ENCODE measurements at regions not wholly inside any gene's neighbourhood (a gene's known extent, or its start where the extent isn't known, plus 50 kb on each side); places are given as distances from the start of the nearest gene placed in this dataset.
"Not testable (repeated sequence)": the region's sequence is repeated elsewhere in the genome, so short reads cannot be mapped to it uniquely, and the experiment has no call there.

DNA sequence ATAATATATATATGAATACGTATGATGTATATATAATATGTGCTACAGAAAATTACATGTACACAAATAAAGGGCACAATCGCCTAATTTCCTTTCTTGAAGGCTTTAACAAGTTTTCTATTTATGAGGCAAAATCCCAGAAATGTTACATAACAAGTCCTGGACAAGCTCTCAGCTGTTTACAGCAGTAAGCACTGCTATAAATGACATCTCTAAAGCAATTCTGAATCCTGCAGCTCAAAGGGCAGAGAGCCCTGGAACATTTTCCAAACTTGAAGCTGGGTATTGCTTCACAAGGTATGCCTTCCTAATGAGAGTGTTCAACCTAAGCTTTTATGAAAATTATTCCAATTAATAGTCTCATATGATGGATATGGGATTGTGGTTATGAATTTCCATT is 222.3 kb upstream of the GCFC2 start:
- in situ Hi-C loops (cut with MboI; ENCODE audit: low sequenced_read_pairs), result no loop called here

DNA sequence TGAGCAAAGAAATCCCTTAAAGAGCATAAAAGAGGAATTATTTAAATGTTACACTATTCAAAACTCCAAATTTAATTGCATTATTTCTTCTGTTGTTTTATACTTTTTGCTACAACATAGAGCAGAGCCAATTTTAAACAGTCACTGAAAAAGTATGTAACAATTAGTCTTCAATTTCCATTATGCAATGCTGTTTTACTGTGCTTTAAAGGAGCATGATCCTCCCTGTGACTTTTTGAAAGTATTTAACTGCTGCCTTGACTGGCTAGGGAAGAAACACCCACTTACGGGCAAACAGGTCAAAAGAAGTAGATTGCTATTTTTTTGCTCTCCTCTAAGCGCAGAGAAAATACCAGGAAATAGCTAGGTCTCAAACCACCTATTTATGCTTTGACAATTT is 217.4 kb upstream of the GCFC2 start:
- in situ Hi-C loops (cut with MboI; ENCODE audit: low sequenced_read_pairs), result no loop called here

DNA sequence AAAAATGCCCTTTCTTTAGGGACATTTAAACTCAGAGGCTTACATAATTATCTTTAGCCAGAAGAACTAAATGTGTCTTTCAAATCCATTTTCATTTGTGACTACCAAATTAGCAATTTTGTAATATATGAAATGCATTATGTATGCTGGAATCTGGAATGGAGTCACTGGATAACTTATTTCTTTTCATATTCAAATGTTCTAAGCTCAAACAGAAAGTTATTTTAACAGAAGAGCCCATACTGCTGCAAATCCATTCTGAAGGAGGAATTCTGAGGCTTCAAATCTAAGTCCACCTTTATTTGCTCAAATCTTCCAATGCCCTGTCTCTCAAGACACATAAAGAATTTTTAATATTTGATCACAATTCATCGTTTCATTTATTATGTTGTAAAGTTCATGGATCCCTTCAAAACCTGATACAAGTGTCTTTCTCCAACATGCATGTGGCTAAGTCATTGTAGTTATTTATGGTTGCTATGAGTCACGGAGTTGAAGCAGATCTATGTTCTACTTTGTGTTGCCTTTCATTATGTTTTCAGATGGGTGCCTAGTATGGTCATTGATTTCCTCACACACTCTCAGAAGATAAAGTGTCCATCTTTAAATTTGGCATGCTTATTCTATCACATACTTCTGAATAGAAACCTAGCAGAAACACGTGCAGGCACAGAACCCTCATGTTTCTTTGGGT is 214.8 kb upstream of the GCFC2 start:
- in situ Hi-C loops (cut with MboI; ENCODE audit: low sequenced_read_pairs), result no loop called here

DNA sequence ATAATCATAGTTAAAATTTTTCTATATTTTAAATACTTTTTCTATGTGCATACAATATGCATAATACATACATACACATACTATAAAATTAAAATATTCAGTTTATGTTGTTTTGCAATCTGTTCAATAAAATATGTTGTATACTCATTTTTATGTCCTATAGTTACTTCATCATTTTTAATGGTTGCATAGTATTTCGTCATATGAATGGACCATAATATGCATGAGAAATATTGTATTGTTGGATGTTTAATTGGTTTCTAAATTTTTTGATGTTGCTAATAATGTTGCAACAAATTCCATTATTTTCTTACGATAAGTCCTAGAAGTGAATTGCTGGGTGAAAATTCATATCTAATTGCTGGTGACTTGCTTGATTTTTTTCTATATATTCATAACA is 211.5 kb upstream of the GCFC2 start:
- in situ Hi-C loops (cut with MboI; ENCODE audit: low sequenced_read_pairs), result no loop called here

DNA sequence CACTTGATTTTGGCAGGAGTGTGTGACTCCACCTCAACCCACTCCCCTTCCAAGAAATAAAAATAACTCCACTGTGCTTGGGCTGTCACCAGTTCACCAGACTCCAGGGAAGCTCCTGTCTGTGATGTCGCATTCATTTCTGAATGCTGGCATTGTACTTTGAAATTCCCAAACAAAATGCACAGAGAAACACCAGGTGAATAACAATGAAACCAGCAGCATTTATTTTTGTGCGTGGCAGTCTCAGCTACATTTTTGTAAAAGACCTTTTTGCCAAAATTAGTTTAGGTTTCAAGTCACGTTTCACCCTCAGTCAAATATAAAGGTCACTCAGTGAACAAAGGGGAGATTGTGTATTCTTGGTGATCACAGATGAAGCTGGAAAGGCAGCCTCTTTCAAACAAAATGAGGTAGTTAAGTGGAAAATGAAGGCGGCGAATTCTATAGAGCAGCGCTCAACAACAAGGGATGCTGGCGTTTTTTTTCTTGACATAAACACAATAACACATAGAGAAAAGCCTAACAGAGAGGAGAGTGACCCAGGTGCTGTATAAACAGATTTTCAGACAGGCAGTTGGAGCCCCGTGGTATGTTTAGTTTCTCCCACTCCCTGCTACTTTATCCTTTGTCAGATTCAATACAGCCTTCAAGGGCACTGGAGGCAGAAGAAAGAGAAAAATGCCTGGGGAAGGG is 210.3 kb upstream of the GCFC2 start:
- in situ Hi-C loops (cut with MboI; ENCODE audit: low sequenced_read_pairs), result no loop called here

DNA sequence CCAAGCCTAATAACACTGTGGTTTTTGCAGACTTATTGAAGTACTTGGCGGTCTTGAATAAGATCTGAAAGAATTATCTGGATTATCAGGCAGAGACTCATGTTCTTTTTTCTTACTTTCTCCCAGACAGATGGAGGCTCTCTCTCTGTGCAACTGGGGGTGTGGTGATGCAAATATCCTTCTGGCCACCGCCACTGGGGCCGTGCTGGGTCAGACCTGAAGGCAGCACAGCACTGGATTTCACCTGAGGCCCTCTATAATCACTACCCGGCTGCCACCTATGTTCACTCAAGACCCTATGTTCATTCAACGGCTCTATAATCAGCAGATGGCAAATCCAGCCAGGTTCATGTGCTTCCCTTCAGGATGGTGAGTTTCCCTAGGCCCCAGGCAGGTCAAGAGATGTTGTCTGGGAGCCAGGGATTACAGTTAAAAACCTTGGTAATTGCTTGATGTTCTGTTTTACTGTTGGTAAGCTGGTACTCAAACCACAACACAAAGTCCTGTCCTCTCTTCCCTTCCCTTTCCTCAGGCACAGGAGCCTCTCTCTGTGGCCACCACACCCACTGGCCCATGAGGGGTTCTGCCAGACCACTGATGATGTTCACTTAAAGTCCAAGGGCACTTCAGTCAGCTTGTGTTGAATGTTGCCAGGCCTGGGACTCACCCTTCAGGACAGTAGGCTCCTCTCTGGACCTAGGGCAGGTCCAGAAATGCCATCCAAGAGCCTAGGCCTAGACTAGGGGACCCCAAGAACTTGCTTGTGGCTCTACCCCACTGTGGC is 205.3 kb upstream of the GCFC2 start:
- in situ Hi-C loops (cut with MboI; ENCODE audit: low sequenced_read_pairs), result no loop called here

DNA sequence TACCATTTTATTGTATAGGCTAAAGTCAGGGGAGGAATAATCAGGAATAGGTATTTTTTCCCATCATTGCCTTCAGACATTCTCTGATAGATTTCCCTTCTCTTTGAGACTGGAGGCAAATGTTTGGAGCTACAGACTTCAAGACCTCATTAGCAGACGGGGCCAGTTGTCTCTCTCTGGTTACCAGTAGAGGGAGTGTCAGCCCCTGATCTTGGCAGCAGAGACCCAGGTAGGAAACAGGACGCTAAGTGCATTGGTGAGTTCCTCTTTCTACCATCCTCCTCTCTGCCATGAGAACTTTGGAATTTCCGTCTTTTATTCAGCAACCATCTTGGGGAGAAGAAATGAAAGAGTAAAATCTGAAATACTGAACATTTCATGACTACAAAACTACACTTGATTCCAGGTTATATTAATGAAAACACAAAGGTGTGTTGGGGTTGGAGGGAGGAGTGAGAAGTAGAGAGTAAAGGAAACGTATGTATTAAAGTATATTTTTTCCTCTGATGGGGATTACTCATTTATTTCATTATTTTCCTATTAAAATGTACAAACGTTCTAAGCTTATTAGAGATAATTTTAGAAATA is 186.2 kb upstream of the GCFC2 start:
- in situ Hi-C loops (cut with MboI; ENCODE audit: low sequenced_read_pairs), result no loop called here

DNA sequence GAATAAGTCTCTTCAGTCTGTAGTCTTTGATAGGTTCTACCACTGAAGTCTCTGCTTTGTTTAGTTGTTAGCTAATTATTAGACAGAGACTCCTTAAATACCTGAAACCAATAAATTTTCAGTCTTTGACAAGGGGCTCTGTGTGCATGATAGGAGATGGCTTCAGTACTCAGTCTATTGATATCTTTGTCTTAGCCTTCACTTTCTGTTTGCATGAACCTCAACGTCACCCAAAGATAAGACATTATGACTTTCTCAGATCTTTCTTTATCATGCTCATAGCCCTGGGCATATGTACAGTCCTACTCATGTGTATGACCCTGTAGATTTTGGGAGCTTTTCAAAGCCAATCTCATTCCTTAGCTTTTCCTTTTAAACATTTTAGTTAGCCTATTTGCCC is 183.5 kb upstream of the GCFC2 start:
- in situ Hi-C loops (cut with MboI; ENCODE audit: low sequenced_read_pairs), result no loop called here

DNA sequence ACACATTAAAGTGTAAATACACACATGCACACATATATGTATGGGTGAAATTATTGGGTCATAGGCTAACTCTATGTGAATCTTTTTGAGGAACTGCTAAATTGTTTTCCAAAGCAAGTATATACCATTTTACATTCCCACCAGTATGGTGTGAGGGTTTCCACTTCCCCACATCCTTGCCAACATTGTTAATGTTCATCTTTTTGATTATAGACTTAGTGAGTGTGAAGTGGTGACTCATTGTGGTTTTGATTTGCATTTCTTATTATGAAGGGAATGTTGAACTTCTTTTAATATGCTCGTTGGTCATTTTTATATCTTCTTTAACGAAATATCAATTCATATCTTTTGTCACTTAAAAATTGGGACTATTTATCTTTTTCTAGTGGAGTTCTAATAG is 181.8 kb upstream of the GCFC2 start:
- in situ Hi-C loops (cut with MboI; ENCODE audit: low sequenced_read_pairs), result no loop called here

DNA sequence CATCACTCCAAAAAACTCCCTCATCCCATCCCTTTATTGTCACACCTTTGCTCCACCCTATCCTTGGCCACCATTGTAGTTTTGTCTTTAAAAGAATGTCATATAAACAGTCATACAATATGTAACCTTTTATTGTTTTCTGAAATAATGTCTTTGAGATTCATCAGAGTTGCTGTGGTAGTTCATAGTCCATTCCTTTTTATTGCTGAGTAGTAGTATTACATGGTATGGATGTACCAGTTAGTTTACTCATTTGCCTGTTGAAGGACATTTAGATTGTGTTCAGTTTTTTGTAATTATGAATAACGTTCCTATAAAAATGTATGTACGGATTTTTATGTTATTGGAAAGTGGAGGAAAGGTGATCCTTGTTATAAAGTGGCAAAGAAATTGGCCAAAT is 171.8 kb upstream of the GCFC2 start:
- in situ Hi-C loops (cut with MboI; ENCODE audit: low sequenced_read_pairs), result no loop called here

DNA sequence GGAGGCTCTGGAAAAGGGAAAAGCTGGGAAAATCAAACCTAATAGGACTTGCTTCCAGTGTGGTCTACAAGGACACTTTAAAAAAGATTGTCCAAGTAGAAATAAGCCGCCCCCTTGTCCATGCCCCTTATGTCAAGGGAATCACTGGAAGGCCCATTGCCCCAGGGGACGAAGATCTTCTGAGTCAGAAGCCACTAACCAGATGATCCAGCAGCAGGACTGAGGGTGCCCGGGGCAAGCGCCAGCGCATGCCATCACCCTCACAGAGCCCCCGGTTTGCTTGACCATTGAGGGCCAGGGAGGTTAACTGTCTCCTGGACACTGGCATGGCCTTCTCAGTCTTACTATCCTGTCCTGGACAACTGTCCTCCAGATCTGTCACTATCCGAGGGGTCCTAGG is 164.9 kb upstream of the GCFC2 start:
- in situ Hi-C loops (cut with MboI; ENCODE audit: low sequenced_read_pairs), result not testable (repeated sequence)

DNA sequence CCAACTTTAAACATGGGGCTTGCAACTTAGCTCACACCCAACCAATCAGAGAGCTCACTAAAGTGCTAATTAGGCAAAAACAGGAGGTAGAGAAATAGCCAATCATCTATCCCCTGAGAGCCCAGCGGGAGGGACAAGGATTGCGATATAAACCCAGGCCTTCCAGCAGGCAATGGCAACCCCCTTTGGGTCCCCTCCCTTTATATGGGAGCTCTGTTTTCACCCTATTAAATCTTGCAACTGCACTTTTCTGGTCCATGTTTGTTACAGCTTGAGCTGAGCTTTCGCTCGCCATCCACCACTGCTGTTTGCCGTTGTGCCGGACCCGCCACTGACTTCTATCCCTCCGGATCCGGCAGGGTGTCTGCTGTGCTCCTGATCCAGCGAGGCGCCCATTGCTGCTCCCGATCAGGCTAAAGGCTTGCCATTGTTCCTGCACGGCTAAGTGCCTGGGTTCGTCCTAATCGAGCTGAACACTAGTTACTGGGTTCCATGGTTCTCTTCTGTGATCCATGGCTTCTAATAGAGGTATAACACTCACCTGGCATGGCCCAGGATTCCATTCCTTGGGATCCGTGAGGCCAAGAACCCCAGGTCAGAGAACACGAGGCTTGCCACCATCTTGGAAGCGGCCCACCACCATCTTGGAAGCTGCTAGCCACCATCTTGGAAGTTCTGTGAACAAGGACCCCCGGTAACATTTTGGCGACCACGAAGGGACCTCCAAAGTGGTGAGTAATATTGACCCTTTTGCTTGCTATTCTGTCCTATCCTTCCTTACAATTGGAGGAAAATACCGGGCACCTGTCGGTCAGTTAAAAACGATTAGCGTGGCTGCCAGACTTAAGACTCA is 161.3 kb upstream of the GCFC2 start:
- in situ Hi-C loops (cut with MboI; ENCODE audit: low sequenced_read_pairs), result not testable (repeated sequence)

DNA sequence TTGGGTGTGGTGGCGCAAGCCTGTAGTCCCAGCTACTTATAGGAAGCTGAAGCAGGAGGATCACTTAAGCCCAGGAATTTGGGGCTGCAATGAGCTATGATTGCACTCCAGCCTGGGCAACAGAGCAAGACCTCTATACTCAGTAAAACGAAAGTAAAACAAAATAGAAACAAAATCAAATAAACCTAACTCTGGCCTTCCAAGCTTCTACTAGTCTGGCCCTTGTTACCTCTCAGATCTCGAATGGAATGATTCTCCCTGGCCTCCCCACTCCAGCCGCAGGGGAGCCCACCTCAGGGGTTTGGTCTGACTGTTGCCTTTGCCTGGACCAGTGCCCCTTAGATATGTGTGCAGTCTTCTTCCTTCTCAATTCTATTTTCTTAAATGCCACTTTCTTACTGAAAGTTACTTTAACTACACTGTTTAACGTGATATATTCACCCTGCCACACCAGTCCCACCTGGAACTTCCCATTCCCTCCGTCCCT is 160.0 kb upstream of the GCFC2 start:
- in situ Hi-C loops (cut with MboI; ENCODE audit: low sequenced_read_pairs), result no loop called here

DNA sequence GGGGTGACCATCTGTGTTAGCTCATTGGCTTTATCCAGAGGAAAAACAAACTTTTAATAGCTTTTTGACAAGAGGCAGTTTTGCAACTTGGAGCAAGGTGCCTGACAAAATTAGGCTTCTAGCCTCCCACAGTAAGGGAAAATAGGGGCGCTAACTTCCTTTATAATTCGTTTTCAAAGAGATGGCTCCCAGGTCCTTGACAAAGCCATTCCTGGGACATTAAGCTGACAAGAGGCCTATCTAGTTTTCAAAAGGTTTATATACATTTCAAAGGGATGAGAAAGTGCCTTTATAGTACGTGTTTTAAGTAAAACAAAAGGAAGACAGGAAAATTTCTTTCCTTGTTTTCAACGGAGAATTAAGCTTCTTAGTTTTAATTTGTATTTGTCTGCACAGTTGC is 159.4 kb upstream of the GCFC2 start:
- in situ Hi-C loops (cut with MboI; ENCODE audit: low sequenced_read_pairs), result no loop called here

DNA sequence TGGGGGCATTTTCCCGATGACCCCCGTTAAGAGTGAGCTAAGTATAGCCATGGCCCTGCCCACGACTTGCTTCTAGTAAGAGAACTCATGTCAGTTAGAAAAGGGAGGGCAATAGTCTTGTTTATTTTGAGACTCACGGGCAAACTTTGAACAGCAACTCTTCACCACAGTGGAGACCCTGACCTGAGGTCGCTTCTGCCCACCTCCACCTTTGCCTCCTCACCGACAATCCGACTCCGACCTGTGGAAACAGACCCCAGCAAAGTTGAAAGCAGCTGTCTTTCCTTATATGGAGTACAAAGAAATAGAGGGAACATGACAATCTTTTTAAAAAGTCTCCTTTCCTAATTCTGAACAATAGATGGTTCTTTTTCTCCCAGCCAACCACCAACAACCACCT is 155.0 kb upstream of the GCFC2 start:
- in situ Hi-C loops (cut with MboI; ENCODE audit: low sequenced_read_pairs), result no loop called here

DNA sequence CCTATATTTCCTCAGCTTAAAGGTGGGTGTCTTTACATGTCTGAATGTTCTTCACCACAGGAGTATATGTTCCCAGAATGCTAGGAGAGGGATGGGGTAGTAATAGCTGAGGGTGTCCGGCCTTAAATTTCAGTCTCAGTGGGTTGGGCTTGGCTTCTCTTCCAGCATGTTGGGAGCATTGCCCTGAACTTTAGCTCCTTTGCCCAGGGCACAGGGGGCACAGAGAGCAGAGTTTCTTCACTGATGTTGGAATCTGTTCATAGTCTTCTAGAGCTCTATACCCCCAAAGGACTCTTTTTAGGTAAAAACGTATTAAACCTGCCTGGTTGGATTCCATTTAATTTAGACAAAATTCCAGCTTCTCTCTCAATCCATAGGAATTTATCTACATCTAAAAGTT is 154.4 kb upstream of the GCFC2 start:
- in situ Hi-C loops (cut with MboI; ENCODE audit: low sequenced_read_pairs), result no loop called here

DNA sequence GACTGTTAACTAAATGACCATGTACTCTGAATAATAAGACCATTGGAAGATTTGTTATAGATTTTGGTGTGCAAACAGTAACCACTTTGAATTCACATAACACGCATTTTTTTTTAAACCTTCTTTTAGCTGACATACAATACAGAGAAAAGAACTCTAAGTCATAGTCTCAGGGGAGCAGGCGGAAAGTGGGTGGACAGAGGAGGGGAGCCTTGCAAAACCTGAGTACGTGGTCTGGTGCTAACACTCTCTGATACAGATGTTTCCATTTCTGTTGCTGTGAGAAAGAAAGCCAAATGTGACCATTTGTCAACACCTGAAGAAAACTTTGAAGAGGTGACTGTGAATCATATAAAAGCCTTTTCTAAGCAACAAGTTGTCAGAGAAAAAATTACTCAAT is 151.8 kb upstream of the GCFC2 start:
- in situ Hi-C loops (cut with MboI; ENCODE audit: low sequenced_read_pairs), result no loop called here

DNA sequence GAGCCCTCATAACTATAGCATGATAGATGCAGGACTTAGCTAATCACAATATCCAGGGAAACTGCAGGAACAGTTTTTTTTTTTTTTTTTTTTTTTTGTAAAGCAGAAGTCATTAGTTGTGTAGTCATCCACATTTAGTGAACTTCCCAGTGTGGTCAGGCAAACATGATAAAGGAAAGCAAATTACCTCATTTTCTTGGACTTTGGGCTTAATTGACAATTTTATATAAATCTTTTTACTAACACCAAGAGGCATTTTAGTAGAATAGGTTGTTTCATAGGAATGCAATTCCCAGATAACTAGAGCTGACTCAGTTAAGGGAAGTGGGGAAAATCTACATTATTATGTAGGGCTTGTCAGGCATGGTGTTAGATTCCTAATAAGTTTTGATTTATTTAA is 142.7 kb upstream of the GCFC2 start:
- in situ Hi-C loops (cut with MboI; ENCODE audit: low sequenced_read_pairs), result no loop called here

DNA sequence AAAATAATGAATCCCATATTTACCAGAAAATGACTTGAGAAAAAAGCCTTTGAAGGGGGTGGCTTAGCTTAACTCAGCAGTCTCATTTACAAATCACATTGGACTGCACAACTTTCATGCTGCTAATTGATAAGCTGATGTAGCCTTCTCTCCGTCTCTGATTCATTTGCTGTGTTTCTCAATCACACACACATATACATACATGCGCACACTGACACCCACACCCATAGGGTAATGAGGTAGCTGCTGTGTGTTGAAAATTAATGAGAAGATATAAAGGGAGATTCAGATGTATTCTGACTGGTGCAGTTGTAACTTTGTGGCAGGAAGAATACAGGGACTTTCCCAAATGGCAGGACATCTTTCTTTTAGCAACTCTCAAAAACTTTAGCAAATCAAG is 141.9 kb upstream of the GCFC2 start:
- in situ Hi-C loops (cut with MboI; ENCODE audit: low sequenced_read_pairs), result no loop called here

DNA sequence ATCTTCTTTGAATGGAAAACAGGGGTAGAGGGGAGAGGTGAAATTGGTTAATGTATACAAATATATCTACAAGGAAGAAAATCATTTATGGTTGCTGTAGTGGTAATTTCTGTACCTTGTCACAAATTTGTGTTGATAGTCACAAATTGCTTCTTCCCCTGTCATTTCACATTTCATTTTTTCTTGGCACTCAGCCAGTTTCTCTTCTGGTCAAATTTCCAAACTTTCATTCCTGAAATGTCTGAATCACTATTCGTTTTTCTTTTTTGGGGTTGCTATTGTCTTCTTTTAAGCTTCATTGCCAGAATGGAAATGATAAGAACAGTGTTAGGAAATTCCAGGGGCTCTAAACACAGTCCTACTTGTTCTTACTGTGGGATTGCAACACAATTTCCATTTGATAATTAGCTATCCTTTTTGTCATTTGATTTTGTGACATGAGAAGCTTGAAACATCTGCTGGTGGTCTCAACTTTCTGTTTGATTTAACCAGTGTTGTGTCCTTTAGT is 136.0 kb upstream of the GCFC2 start:
- in situ Hi-C loops (cut with MboI; ENCODE audit: low sequenced_read_pairs), result no loop called here
